ENCODE measurements at regions not wholly inside any gene's neighbourhood (a gene's known extent, or its start where the extent isn't known, plus 50 kb on each side); places are given as distances from the start of the nearest gene placed in this dataset.

GRCh38 chr12:38124247-38125012, 192.1 kb upstream of the ALG10B start:
- Histone ChIP-seq H3K27me3 (no peaks in the 10 kb centered on the region), H3K27ac (no peak overlapping the region), H3K36me3 (no peaks in the 10 kb centered on the region), H3K4me3 (no peak overlapping the region), H3K9me3 (no peaks in the 10 kb centered on the region), H3K4me1 (no peaks in the 10 kb centered on the region)
- intact Hi-C loops (cut with DNase I; ENCODE audit: low total_unique reads): no loop called here
- no peak for TF ChIP-seq CTCF (IDR thresholded peaks at IDR 0.05)
- no peak for DNase-seq

DNA sequence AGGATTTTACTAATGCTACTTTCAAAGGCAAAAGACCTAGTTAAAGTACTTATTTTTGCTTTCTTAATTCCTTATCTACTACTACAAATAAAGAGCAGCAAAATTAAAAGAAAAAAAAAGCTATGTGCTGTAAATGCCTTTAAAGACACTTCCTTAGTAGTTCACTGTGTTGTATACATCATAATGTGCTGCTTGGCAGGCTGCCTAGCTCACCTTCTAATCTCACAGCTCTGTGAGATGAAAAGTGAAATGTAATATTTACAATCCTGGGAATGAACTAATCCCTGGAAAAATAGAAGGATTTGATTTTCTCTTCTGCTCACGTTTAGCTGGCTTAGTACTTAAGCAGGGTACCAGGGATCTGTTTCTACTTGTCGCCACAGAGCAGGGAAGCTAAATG, 184.4 kb upstream of the ALG10B start:
- no peak for DNase-seq
- intact Hi-C loops (cut with DNase I; ENCODE audit: low total_unique reads): loop anchor here (10.0 kb wide), 1 partner anchor 183 kb away; the partner anchor contains the start of gene ALG10B
- H3K4me3 ChIP-seq: no peak overlapping the region
- no peak overlapping the region for H3K27ac ChIP-seq
- no peaks in the 10 kb centered on the region for H3K27me3 ChIP-seq
- H3K9me3 ChIP-seq: no peaks in the 10 kb centered on the region
- no peaks in the 10 kb centered on the region for H3K36me3 ChIP-seq
- H3K4me1 ChIP-seq: no peaks in the 10 kb centered on the region
- TF ChIP-seq POLR2A (IDR thresholded peaks at IDR 0.05): no peak
- no peak for TF ChIP-seq CTCF (IDR thresholded peaks at IDR 0.05)

GRCh38 chr12:38137287-38137686, 179.3 kb upstream of the ALG10B start:
- no peak for DNase-seq
- no peaks in the 10 kb centered on the region for H3K9me3 ChIP-seq
- intact Hi-C loops (cut with DNase I; ENCODE audit: low total_unique reads): loop anchor here (10.0 kb wide), 1 partner anchor 178 kb away; the partner anchor contains the start of gene ALG10B
- H3K36me3 ChIP-seq: no peaks in the 10 kb centered on the region
- H3K27ac ChIP-seq: no peak overlapping the region
- TF ChIP-seq CTCF (IDR thresholded peaks at IDR 0.05): no peak
- no peak for TF ChIP-seq POLR2A (IDR thresholded peaks at IDR 0.05)
- H3K4me1 ChIP-seq: no peaks in the 10 kb centered on the region
- H3K27me3 ChIP-seq: no peaks in the 10 kb centered on the region
- no peak overlapping the region for H3K4me3 ChIP-seq

GRCh38 chr12:38137716-38138115, 178.9 kb upstream of the ALG10B start:
- Histone ChIP-seq H3K27me3 (no peaks in the 10 kb centered on the region), H3K27ac (no peak overlapping the region), H3K36me3 (no peaks in the 10 kb centered on the region), H3K9me3 (no peaks in the 10 kb centered on the region), H3K4me3 (no peak overlapping the region), H3K4me1 (no peaks in the 10 kb centered on the region)
- TF ChIP-seq CTCF (IDR thresholded peaks at IDR 0.05) (no peak), POLR2A (IDR thresholded peaks at IDR 0.05) (no peak)
- DNase-seq: no peak
- intact Hi-C loops (cut with DNase I; ENCODE audit: low total_unique reads): loop anchor here (10.0 kb wide), 1 partner anchor 177 kb away; the partner anchor contains the start of gene ALG10B

Measured in uterus (tissue), 3 donors.